Heart right ventricle (tissue), 16 donors: ENCODE measurements at regions not wholly inside any gene's neighbourhood (a gene's known extent, or its start where the extent isn't known, plus 50 kb on each side); places are given as distances from the start of the nearest gene placed in this dataset.

Experiments used
- ATAC-seq, 8 donors: fragments of 200-7000 bp; cut with Tn5 transposase; one replicate each; pipeline ENCODE4 v1.9.1; 2020; ENCODE audit warnings: mild to moderate bottlenecking in 8 of 8, moderate library complexity in 8 of 8, moderate number of reproducible peaks in 1 of 8
- DNase-seq, 2 donors: peaks; one replicate each; pipeline ENCODE4 v3.0.0-alpha.2; 2020
- H3K27ac ChIP-seq, 10 donors: fragments of 200-600 bp; sonication (generic) in 2 of 10; one replicate each; pipeline versions ENCODE4 v1.5.0 to v1.8.0; 2020 to 2022; ENCODE audit warnings: mild to moderate bottlenecking in 3 of 10
- H3K27me3 ChIP-seq, 7 donors: fragments of 200-600 bp; one replicate each; pipeline ENCODE4 v1.8.0; 2021 to 2022; ENCODE audit warnings: mild to moderate bottlenecking in 2 of 7
- H3K36me3 ChIP-seq, 9 donors: fragments of 200-600 bp; sonication (generic) in 1 of 9; one replicate each; pipeline versions ENCODE4 v1.5.0 to v1.8.0; 2020 to 2022; ENCODE audit warnings: mild to moderate bottlenecking in 2 of 9
- H3K4me1 ChIP-seq, 9 donors: fragments of 200-600 bp; sonication (generic) in 1 of 9; one replicate each; pipeline versions ENCODE4 v1.5.0 to v1.8.0; 2020 to 2022; ENCODE audit warnings: mild to moderate bottlenecking in 4 of 9
- H3K4me3 ChIP-seq, 10 donors: fragments of 200-600 bp; sonication (generic) in 2 of 10; one replicate each; pipeline versions ENCODE4 v1.5.0 to v1.8.0; 2020 to 2022; ENCODE audit warnings: mild to moderate bottlenecking in 7 of 10, moderate library complexity in 2 of 10
- H3K9me3 ChIP-seq, 11 donors: fragments of 200-600 bp in 10 of 11; sonication (generic) in 2 of 11; one replicate each; pipeline versions ENCODE4 v1.5.0 to v1.8.0; 2013 to 2022; ENCODE audit warnings: mild to moderate bottlenecking in 2 of 11, control low read depth in 1 of 11, moderate library complexity in 1 of 11
- CTCF ChIP-seq, 9 donors: fragments of 200-600 bp; sonication (generic) in 2 of 9; IDR thresholded peaks; one replicate each; pipeline versions ENCODE4 v1.5.0 to v1.8.0; 2021 to 2022; ENCODE audit warnings: antibody characterized with exemption in 9 of 9, mild to moderate bottlenecking in 5 of 9, moderate library complexity in 1 of 9
- WGBS, 2 donors: extraction: QIAGEN DNeasy Blood & Tissue Kit; methylation state at CpG; one replicate each; pipeline ENCODE4 v1.1.7; 2013; ENCODE audit warnings: inconsistent platforms in 1 of 2; 5-methylcytosine and 5-hydroxymethylcytosine counted together
- intact Hi-C, 10 donors: fragments of 100-400 bp; cut with DNase I; formaldehyde crosslinking; loops; one replicate each; pipeline versions ENCODE4 v1.11.1 to v1.14.2; 2022
- donor health status: Arrhythmogenic right ventricular cardiomyopathy.
- donor health status: ischemic (EF 13 %, LVEDD 7.1; RV severe dilation, severe dysfunction).
- donor health status: healthy with polysubstance abuse.
- donor health status: DM: no; HTN: yes; CAD: no.
- donor health status: DM: no; HTN: no; CAD: no.
- donor health status: ischemic (EF 25% LVEDD 6.9; RV normal size, moderate dysfunction).
- donor health status: ischemic (EF 25% LVEDD 5.7; RV mildly dilated, moderate dysfunction).
- donor health status: healthy.
- donor health status: DM: yes; HTN: yes; CAD: no.
- donor health status: Ischemic cardiomyopathy.
- donor health status: ischemic (EF 35%, LVEDD 5.7; RV mildly dilated, moderate dysfunction).
- donor health status: nonischemic (EF 11% LVEDD 7.7; RV severe dilation, severe dysfunction).
- donor health status: DM: yes; HTN: yes; CAD: no.
- donor health status: PGD.
- donor health status: ischemic (EF 29% LVEDD 5.4; RV normal size, mild dysfunction).
- donor health status: nonischemic (EF 23%, LVEDD 6.1; RV moderate dilation, normal function).

- 97 to 99% methylated on average over 2 of the region's 2 CpGs for WGBS, 2 donors
- peaks cover 0 to 24% (median 4%) of the 10 kb centered on the region in 11 donors for H3K9me3 ChIP-seq
- ATAC-seq (no peak), DNase-seq (no peak)
- H3K27ac ChIP-seq, result no peak overlapping the region
- intact Hi-C loops, result no loop called here
- no peaks in the 10 kb centered on the region for H3K4me1 ChIP-seq
- TF ChIP-seq CTCF (IDR thresholded peaks at IDR 0.05), result no peak
- H3K27me3 ChIP-seq, result no peaks in the 10 kb centered on the region
- H3K36me3 ChIP-seq, result no peaks in the 10 kb centered on the region
- no peak overlapping the region for H3K4me3 ChIP-seq
Observed at GRCh38 chr4:100688368-100688767, 170.5 kb upstream of the EMCN start.

- no peak for TF ChIP-seq CTCF (IDR thresholded peaks at IDR 0.05)
- Histone ChIP-seq H3K36me3 (no peaks in the 10 kb centered on the region), H3K9me3 (peaks cover 0 to 33% (median 4%) of the 10 kb centered on the region in 11 donors), H3K27me3 (no peaks in the 10 kb centered on the region), H3K4me1 (peaks cover 0 to 3% (median 0%) of the 10 kb centered on the region in 9 donors), H3K27ac (no peak overlapping the region), H3K4me3 (no peak overlapping the region)
- intact Hi-C loops, result no loop called here
- 89 to 91% methylated on average over 12 of the region's 12 CpGs for WGBS, 2 donors
- ATAC-seq (no peak), DNase-seq (no peak)
Observed at GRCh38 chr4:100682477-100683218, 164.8 kb upstream of the EMCN start.

- Histone ChIP-seq H3K27me3 (no peaks in the 10 kb centered on the region), H3K4me3 (no peak overlapping the region), H3K36me3 (no peaks in the 10 kb centered on the region), H3K4me1 (peaks cover 0 to 3% (median 0%) of the 10 kb centered on the region in 9 donors), H3K9me3 (peaks cover 0 to 33% (median 4%) of the 10 kb centered on the region in 11 donors), H3K27ac (no peak overlapping the region)
- no peak for TF ChIP-seq CTCF (IDR thresholded peaks at IDR 0.05)
- intact Hi-C loops, result no loop called here
- WGBS, 2 donors, result 85 to 88% methylated on average over 3 of the region's 3 CpGs
- DNase-seq, result no peak
- no peak for ATAC-seq
Observed at GRCh38 chr4:100681289-100681688, 163.5 kb upstream of the EMCN start.

- no peaks in the 10 kb centered on the region for H3K36me3 ChIP-seq
- DNase-seq (no peak), ATAC-seq (no peak)
- H3K4me1 ChIP-seq, result peaks cover 0 to 3% (median 0%) of the 10 kb centered on the region in 9 donors
- no peaks in the 10 kb centered on the region for H3K27me3 ChIP-seq
- intact Hi-C loops, result no loop called here
- 39 to 54% methylated on average over 1 of the region's 1 CpG for WGBS, 2 donors
- peaks cover 0 to 22% (median 4%) of the 10 kb centered on the region in 11 donors for H3K9me3 ChIP-seq
- no peak overlapping the region for H3K27ac ChIP-seq
- H3K4me3 ChIP-seq, result no peak overlapping the region
- TF ChIP-seq CTCF (IDR thresholded peaks at IDR 0.05), result no peak
Observed at GRCh38 chr4:100679926-100680325, 162.1 kb upstream of the EMCN start.
